WERI-Rb-1 (cell line): ENCODE measurements at regions not wholly inside any gene's neighbourhood (a gene's known extent, or its start where the extent isn't known, plus 50 kb on each side); places are given as distances from the start of the nearest gene placed in this dataset.
A peak's percentile ranks its signal among the peaks of the same experiment; 100 is the strongest.

Experiments used
- DNase-seq: peaks from one replicate; pipeline ENCODE4 v3.0.0-alpha.2; 2020
- H3K27ac ChIP-seq: fragments of 250-450 bp; sonication (Bioruptor Pico); 2 replicates; pipeline ENCODE4 v1.5.1; 2020; ENCODE audit warnings: mild to moderate bottlenecking, moderate library complexity
- H3K27me3 ChIP-seq: fragments of 250-450 bp; sonication (Bioruptor Pico); 2 replicates; pipeline ENCODE4 v1.5.1; 2021; ENCODE audit warnings: mild to moderate bottlenecking, low read depth, moderate library complexity; ENCODE audit not compliant: insufficient read depth, severe bottlenecking
- H3K36me3 ChIP-seq: fragments of 250-450 bp; sonication (Bioruptor Pico); 2 replicates; pipeline ENCODE4 v1.5.1; 2020; ENCODE audit warnings: mild to moderate bottlenecking, moderate library complexity
- H3K4me3 ChIP-seq: 2 replicates; pipeline ENCODE4 v1.5.1; 2011; ENCODE audit warnings: low read depth, mild to moderate bottlenecking, control low read depth, low read length
- H3K9me3 ChIP-seq: fragments of 250-450 bp; sonication (Bioruptor Pico); 2 replicates; pipeline ENCODE4 v1.5.1; 2021; ENCODE audit warnings: mild to moderate bottlenecking, moderate library complexity; ENCODE audit not compliant: severe bottlenecking
- TF ChIP-seq, protein P1 (sequence below): IDR thresholded peaks from 2 replicates; pipeline ENCODE4 v1.5.1; 2011; ENCODE audit warnings: low read depth, mild to moderate bottlenecking, control low read depth, inconsistent platforms, low read length

DNA sequence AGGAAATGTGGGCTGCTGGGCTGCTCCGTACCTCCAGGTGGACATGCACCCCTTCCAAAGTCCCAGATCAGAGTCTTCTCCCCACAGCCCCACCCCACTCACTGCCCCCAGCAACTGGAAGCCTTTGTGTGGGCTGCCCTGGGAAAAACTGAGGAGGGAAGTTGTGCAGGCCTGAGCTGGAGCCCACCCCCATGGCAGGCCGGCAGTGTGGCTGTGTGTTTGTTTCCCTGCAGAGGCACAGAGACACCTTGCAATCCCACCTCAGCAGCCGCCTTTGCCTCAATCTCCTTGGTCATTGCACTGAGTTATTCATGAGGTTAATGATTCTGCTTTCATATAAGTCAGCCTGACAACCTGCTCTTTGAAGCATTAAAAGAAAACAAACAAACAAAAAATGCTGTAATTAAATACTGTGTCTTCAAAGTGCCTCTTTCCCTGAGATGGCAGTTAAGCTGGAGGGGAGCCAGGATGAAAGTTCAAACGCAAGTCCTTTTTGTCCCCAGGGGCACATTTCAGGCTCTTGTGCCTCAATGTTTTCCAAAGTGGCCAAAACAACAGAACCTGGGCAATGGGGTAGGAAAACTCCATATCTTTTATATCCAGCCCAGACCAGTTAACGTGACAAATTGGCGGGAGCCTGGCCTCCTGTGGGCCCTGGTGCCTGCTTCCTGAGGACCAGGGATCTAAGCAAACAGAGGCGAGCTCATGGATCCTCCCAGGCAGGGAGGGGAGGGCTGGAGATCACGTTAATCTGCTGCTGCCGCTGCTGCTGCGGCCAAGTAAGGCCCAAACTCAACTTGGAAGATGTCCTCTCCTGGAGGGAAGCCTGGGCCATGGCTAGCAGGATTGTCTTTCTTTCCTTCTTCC lies 51.9 kb upstream of the TSPAN11 start:
- no peaks in the 10 kb centered on the region for H3K36me3 ChIP-seq
- peak; percentile 38 for DNase-seq
- no peak overlapping the region for H3K4me3 ChIP-seq
- no peak overlapping the region for H3K27ac ChIP-seq
- H3K9me3 ChIP-seq = no peaks in the 10 kb centered on the region
- TF ChIP-seq, protein P1, sequence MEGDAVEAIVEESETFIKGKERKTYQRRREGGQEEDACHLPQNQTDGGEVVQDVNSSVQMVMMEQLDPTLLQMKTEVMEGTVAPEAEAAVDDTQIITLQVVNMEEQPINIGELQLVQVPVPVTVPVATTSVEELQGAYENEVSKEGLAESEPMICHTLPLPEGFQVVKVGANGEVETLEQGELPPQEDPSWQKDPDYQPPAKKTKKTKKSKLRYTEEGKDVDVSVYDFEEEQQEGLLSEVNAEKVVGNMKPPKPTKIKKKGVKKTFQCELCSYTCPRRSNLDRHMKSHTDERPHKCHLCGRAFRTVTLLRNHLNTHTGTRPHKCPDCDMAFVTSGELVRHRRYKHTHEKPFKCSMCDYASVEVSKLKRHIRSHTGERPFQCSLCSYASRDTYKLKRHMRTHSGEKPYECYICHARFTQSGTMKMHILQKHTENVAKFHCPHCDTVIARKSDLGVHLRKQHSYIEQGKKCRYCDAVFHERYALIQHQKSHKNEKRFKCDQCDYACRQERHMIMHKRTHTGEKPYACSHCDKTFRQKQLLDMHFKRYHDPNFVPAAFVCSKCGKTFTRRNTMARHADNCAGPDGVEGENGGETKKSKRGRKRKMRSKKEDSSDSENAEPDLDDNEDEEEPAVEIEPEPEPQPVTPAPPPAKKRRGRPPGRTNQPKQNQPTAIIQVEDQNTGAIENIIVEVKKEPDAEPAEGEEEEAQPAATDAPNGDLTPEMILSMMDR = no peak
- no peaks in the 10 kb centered on the region for H3K27me3 ChIP-seq

DNA sequence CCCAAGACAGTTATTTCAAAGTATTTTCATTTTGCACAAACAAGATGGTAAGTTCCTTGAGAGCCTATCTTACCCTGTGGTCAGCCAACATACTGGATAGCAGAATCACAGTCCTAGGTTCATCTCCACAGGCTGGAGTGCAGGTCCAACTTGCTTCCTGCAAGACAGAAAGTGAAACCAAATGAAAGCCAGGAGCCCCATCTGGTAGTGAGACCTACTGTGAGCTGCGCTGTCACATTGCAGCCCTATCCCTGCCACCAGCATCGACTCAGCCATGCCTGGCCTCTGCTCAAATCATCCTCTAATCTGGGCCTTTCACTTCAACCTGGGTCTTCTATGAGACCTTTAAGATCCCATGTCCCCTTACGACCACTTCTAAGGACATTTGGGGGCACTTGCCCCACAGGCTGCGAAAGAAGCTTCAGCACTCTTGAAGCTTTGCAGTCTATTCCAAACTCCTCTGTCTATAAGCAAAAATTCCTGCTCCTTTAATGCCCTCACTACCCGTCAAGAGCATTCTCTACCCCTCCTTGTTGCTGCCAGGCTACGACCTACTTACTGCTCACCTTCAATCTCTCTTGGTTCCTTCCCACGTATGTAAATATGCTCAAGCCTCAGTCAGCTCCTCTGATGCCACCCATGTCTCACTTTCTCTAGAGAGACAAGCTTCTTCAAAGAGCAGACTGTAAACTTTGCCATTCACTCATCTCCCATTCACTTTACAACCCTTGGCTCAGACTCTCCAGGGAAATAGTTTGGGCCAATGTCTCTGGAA lies 55.9 kb upstream of the TSPAN11 start:
- no peak overlapping the region for H3K27ac ChIP-seq
- no peak for DNase-seq
- H3K36me3 ChIP-seq = no peaks in the 10 kb centered on the region
- H3K9me3 ChIP-seq = peaks cover 3% of the 10 kb centered on the region
- TF ChIP-seq, protein P1 = no peak
- H3K4me3 ChIP-seq = no peak overlapping the region
- no peaks in the 10 kb centered on the region for H3K27me3 ChIP-seq

DNA sequence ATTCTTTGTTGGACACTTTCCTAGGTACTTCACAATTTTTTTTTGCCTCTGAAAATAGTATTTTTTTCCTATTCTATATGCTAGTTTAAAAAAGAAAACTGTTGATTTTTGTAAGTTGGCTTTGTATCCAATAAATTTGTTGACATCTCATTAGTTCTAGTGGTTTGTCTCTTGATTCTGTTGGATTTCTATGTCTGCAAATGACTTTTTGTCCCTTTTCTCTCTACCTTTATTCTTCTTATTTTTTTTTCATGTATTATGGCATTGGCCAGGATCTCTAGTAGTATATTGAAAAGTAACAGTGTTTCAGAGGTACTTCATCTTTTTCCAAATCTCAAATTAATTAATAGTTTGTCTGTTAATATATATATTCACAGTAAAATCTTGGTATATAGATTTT lies 59.1 kb upstream of the TSPAN11 start:
- TF ChIP-seq, protein P1 = no peak
- H3K4me3 ChIP-seq = no peak overlapping the region
- DNase-seq = no peak
- no peak overlapping the region for H3K27ac ChIP-seq
- H3K9me3 ChIP-seq = peaks cover 3% of the 10 kb centered on the region
- no peaks in the 10 kb centered on the region for H3K36me3 ChIP-seq
- H3K27me3 ChIP-seq = no peaks in the 10 kb centered on the region

DNA sequence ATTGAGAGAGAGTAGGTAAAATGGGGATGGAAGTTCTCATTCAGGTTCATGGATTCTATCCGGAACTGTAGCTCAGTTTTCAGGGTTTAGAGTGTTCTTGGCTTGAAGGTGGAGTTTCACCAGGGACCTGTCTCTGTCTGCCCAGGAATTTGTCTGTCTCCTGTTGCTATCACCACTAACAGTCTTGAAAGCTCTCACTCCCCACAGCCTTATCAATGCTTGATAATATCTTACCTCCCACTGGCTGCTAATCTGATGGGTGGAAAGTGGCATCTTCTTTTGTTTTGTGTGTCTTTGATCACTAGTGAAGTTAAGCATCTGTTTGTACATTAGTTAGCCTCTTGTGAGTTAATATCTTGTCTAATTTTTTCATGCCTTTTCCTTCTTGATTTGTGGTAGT lies 60.3 kb upstream of the TSPAN11 start:
- TF ChIP-seq, protein P1 = no peak
- Histone ChIP-seq H3K27ac (no peak overlapping the region), H3K4me3 (no peak overlapping the region), H3K27me3 (no peaks in the 10 kb centered on the region), H3K9me3 (peaks cover 3% of the 10 kb centered on the region), H3K36me3 (no peaks in the 10 kb centered on the region)
- DNase-seq = no peak

DNA sequence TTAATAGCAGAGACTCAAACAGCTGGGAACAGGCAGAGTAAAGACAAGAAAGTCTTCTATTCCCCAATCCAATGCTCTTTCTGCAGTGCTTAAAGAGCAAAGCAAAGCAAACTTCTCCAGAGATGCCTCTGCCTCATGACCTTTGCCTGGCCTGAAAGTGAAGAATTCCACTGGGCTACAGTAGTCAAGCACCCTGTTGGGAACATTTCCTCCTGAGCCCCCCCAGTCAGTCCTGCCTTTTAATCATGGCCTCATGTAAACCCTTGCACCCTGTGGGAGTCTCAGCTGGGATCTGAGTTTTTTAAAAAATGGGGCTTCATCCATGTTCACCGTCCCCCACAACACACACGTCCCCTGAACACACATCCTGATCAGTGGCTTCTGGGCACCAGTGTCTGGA lies 62.7 kb upstream of the TSPAN11 start:
- Histone ChIP-seq H3K4me3 (no peak overlapping the region), H3K9me3 (peaks cover 3% of the 10 kb centered on the region), H3K36me3 (no peaks in the 10 kb centered on the region), H3K27me3 (no peaks in the 10 kb centered on the region), H3K27ac (no peak overlapping the region)
- TF ChIP-seq, protein P1 = no peak
- no peak for DNase-seq
